Tibial nerve (tissue), 4 donors: ENCODE measurements at regions not wholly inside any gene's neighbourhood (a gene's known extent, or its start where the extent isn't known, plus 50 kb on each side); places are given as distances from the start of the nearest gene placed in this dataset.

Experiments used
- DNase-seq, 2 donors: peaks; one replicate each; pipeline ENCODE4 v3.0.0-alpha.2; 2019; ENCODE audit warnings: low spot score in 2 of 2
- H3K27ac ChIP-seq, 4 donors: fragments of 200-600 bp; sonication (generic) in 3 of 4; one replicate each; pipeline ENCODE4 v1.5.1; 2017 to 2019; ENCODE audit warnings: mild to moderate bottlenecking in 1 of 4
- H3K27me3 ChIP-seq, 2 donors: fragments of 200-600 bp; sonication (generic) in 1 of 2; one replicate each; pipeline versions ENCODE4 v1.5.1 to v1.6.0; 2017 to 2019
- H3K36me3 ChIP-seq, 3 donors: fragments of 200-600 bp; sonication (generic); one replicate each; pipeline ENCODE4 v1.5.1; 2018 to 2019
- H3K4me1 ChIP-seq, 4 donors: fragments of 200-600 bp; sonication (generic) in 3 of 4; one replicate each; pipeline ENCODE4 v1.5.1; 2017 to 2019
- H3K4me3 ChIP-seq, 4 donors: fragments of 200-600 bp; sonication (generic) in 3 of 4; one replicate each; pipeline ENCODE4 v1.5.1; 2017 to 2019; ENCODE audit warnings: mild to moderate bottlenecking in 1 of 4, moderate library complexity in 1 of 4
- H3K9me3 ChIP-seq, 4 donors: fragments of 200-600 bp; sonication (generic) in 3 of 4; one replicate each; pipeline ENCODE4 v1.5.1; 2017 to 2019
- CTCF ChIP-seq, 5 experiments: fragments of 200-600 bp in 3 of 5; fragments of 450-650 bp in 2 of 5; sonication (generic) in 3 of 5; IDR thresholded peaks; one replicate each; pipeline ENCODE4 v1.5.1; 2016 to 2019; ENCODE audit warnings: antibody characterized with exemption in 5 of 5, mild to moderate bottlenecking in 3 of 5, moderate library complexity in 2 of 5
- EP300 ChIP-seq, 2 donors: sonication (generic); formaldehyde crosslinking; IDR thresholded peaks; one replicate each; pipeline ENCODE4 v1.6.1; 2017; ENCODE audit warnings: antibody characterized with exemption in 2 of 2, mild to moderate bottlenecking in 1 of 2
- POLR2A ChIP-seq, 2 donors: fragments of 450-650 bp; IDR thresholded peaks; one replicate each; pipeline ENCODE4 v1.6.1; 2017; ENCODE audit warnings: antibody characterized with exemption in 2 of 2, mild to moderate bottlenecking in 2 of 2, moderate library complexity in 2 of 2
- WGBS, 2 donors: methylation state at CpG; one replicate each; pipeline ENCODE4 v1.1.5; 2018; 5-methylcytosine and 5-hydroxymethylcytosine counted together

- TF ChIP-seq POLR2A (IDR thresholded peaks at IDR 0.05) (no peak), EP300 (IDR thresholded peaks at IDR 0.05) (no peak), CTCF (IDR thresholded peaks at IDR 0.05) (no peak)
- H3K27ac ChIP-seq: no peak overlapping the region
- peaks cover 0 to 5% (median 0%) of the 10 kb centered on the region in 4 donors for H3K4me1 ChIP-seq
- peaks cover 0 to 12% (median 0%) of the 10 kb centered on the region in 4 donors for H3K9me3 ChIP-seq
- no peaks in the 10 kb centered on the region for H3K36me3 ChIP-seq
- DNase-seq: no peak
- no peak overlapping the region for H3K4me3 ChIP-seq
- H3K27me3 ChIP-seq: no peaks in the 10 kb centered on the region
- 70 to 85% methylated on average over 13 of the region's 13 CpGs for WGBS, 2 donors
Measured at GRCh38 chr7:68434857-68435256, 1163.4 kb upstream of the AUTS2 start.

- H3K4me1 ChIP-seq: peaks cover 0 to 5% (median 0%) of the 10 kb centered on the region in 4 donors
- TF ChIP-seq POLR2A (IDR thresholded peaks at IDR 0.05) (no peak), CTCF (IDR thresholded peaks at IDR 0.05) (no peak), EP300 (IDR thresholded peaks at IDR 0.05) (no peak)
- 78 to 88% methylated on average over 2 of the region's 2 CpGs for WGBS, 2 donors
- DNase-seq: no peak
- no peak overlapping the region for H3K27ac ChIP-seq
- no peaks in the 10 kb centered on the region for H3K36me3 ChIP-seq
- no peaks in the 10 kb centered on the region for H3K27me3 ChIP-seq
- H3K9me3 ChIP-seq: peaks cover 0 to 12% (median 0%) of the 10 kb centered on the region in 4 donors
- no peak overlapping the region for H3K4me3 ChIP-seq
Measured at GRCh38 chr7:68438016-68438415, 1160.3 kb upstream of the AUTS2 start.

GRCh38 chr7:68438811-68439210 is 1159.5 kb upstream of the AUTS2 start:
- Histone ChIP-seq H3K4me1 (no peaks in the 10 kb centered on the region), H3K27me3 (no peaks in the 10 kb centered on the region), H3K9me3 (peaks cover 0 to 12% (median 0%) of the 10 kb centered on the region in 4 donors), H3K4me3 (no peak overlapping the region), H3K36me3 (no peaks in the 10 kb centered on the region), H3K27ac (no peak overlapping the region)
- no peak for DNase-seq
- TF ChIP-seq POLR2A (IDR thresholded peaks at IDR 0.05) (no peak), CTCF (IDR thresholded peaks at IDR 0.05) (no peak), EP300 (IDR thresholded peaks at IDR 0.05) (no peak)

- no peak overlapping the region for H3K27ac ChIP-seq
- peaks cover 0 to 12% (median 0%) of the 10 kb centered on the region in 4 donors for H3K9me3 ChIP-seq
- no peaks in the 10 kb centered on the region for H3K27me3 ChIP-seq
- TF ChIP-seq POLR2A (IDR thresholded peaks at IDR 0.05) (no peak), EP300 (IDR thresholded peaks at IDR 0.05) (no peak), CTCF (IDR thresholded peaks at IDR 0.05) (no peak)
- H3K4me3 ChIP-seq: no peak overlapping the region
- no peak for DNase-seq
- 83 to 85% methylated on average over 1 of the region's 1 CpG for WGBS, 2 donors
- H3K4me1 ChIP-seq: no peaks in the 10 kb centered on the region
- H3K36me3 ChIP-seq: no peaks in the 10 kb centered on the region
Measured at GRCh38 chr7:68439897-68440296, 1158.4 kb upstream of the AUTS2 start.

GRCh38 chr7:68440866-68441265 is 1157.4 kb upstream of the AUTS2 start:
- TF ChIP-seq POLR2A (IDR thresholded peaks at IDR 0.05) (no peak), EP300 (IDR thresholded peaks at IDR 0.05) (no peak), CTCF (IDR thresholded peaks at IDR 0.05) (no peak)
- Histone ChIP-seq H3K27me3 (no peaks in the 10 kb centered on the region), H3K36me3 (no peaks in the 10 kb centered on the region), H3K9me3 (peaks cover 0 to 12% (median 0%) of the 10 kb centered on the region in 4 donors), H3K27ac (no peak overlapping the region), H3K4me3 (no peak overlapping the region), H3K4me1 (no peaks in the 10 kb centered on the region)
- 64 to 85% methylated on average over 6 of the region's 6 CpGs for WGBS, 2 donors
- DNase-seq: no peak
